ENCODE measurements at regions not wholly inside any gene's neighbourhood (a gene's known extent, or its start where the extent isn't known, plus 50 kb on each side); places are given as distances from the start of the nearest gene placed in this dataset.

DNA sequence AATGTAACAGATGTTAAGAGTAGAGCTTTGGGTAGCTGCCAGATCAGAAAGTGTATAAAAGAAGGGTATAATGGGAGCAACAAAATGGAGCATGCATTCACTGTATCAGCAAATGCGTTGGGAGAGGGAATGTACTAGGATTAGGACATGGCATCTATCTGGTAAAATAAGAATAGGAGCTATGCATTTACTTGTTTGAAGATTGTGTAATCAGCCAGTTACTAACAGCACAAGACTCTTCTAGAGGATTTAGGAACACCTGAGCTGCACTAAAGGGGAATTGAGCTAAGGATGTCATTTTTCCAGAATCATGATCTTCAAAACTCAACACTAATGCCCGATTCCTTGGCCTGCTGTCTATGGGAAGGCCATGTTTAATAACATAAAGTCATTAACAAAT is 394.2 kb upstream of the TNP1 start:
- H3K27ac ChIP-seq (ENCODE audit: low read depth, low read length): no peak overlapping the region
- TF ChIP-seq, protein P1, sequence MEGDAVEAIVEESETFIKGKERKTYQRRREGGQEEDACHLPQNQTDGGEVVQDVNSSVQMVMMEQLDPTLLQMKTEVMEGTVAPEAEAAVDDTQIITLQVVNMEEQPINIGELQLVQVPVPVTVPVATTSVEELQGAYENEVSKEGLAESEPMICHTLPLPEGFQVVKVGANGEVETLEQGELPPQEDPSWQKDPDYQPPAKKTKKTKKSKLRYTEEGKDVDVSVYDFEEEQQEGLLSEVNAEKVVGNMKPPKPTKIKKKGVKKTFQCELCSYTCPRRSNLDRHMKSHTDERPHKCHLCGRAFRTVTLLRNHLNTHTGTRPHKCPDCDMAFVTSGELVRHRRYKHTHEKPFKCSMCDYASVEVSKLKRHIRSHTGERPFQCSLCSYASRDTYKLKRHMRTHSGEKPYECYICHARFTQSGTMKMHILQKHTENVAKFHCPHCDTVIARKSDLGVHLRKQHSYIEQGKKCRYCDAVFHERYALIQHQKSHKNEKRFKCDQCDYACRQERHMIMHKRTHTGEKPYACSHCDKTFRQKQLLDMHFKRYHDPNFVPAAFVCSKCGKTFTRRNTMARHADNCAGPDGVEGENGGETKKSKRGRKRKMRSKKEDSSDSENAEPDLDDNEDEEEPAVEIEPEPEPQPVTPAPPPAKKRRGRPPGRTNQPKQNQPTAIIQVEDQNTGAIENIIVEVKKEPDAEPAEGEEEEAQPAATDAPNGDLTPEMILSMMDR (IDR thresholded peaks at IDR 0.05; ENCODE audit: insufficient read depth, low read length, poor library complexity, severe bottlenecking): no peak
- no peak for TF ChIP-seq EZH2phosphoT487 (conservative IDR thresholded peaks at IDR 0.05; ENCODE audit: low read length)
- no peaks in the 10 kb centered on the region for H3F3A ChIP-seq (ENCODE audit: insufficient read depth)

DNA sequence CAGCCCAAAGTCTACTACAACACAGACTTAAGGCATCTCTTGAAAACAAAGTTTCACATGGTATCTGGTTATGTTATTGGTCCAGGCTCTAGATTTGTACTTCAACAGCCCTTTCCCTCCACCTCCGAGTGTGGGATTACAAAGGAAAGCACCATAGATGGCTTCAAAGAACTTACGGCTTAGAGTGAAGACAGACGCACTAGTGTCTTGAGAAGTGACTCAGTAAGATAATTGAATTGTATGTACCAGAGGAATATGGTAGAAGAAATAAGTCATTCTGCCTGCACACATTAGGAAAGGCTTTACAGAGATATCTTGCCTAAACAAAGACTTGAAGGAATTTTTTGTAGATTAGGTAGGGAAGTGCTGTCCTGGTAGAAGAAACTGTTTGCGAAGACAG is 392.3 kb upstream of the TNP1 start:
- no peak overlapping the region for H3K9ac ChIP-seq (ENCODE audit: low read length)
- no peak overlapping the region for H2AFZ ChIP-seq (ENCODE audit: low read depth, low read length, severe bottlenecking)
- H3K27ac ChIP-seq (ENCODE audit: low read depth, low read length): no peak overlapping the region
- no peaks in the 10 kb centered on the region for H3F3A ChIP-seq (ENCODE audit: insufficient read depth)
- no peaks in the 10 kb centered on the region for H3K9me2 ChIP-seq (replicated peaks; ENCODE audit: insufficient read depth, low read length)
- no peak overlapping the region for H3K4me2 ChIP-seq (ENCODE audit: low read depth, low read length, poor library complexity, severe bottlenecking)
- no peaks in the 10 kb centered on the region for H3K9me3 ChIP-seq (ENCODE audit: insufficient read depth, low read length)
- no peak overlapping the region for H3K4me3 ChIP-seq (ENCODE audit: insufficient read depth, low read length, poor library complexity, severe bottlenecking)
- H3K79me2 ChIP-seq (ENCODE audit: insufficient read depth, low read length): no peaks in the 10 kb centered on the region
- TF ChIP-seq, protein P1 (IDR thresholded peaks at IDR 0.05; ENCODE audit: insufficient read depth, low read length, poor library complexity, severe bottlenecking): no peak
- no peak for TF ChIP-seq EZH2phosphoT487 (conservative IDR thresholded peaks at IDR 0.05; ENCODE audit: low read length)
- H3K27me3 ChIP-seq (ENCODE audit: low read length): no peaks in the 10 kb centered on the region
- no peaks in the 10 kb centered on the region for H3K36me3 ChIP-seq (ENCODE audit: low read length)
- H4K20me1 ChIP-seq (ENCODE audit: low read depth, low read length): no peaks in the 10 kb centered on the region

More for the DNA sequence above, 394.2 kb upstream of the TNP1 start:
- H3K4me3 ChIP-seq (ENCODE audit: insufficient read depth, low read length, poor library complexity, severe bottlenecking): no peak overlapping the region
- no peaks in the 10 kb centered on the region for H3K27me3 ChIP-seq (ENCODE audit: low read length)
- H3K4me2 ChIP-seq (ENCODE audit: low read depth, low read length, poor library complexity, severe bottlenecking): no peak overlapping the region
- H3K36me3 ChIP-seq (ENCODE audit: low read length): no peaks in the 10 kb centered on the region
- no peak overlapping the region for H2AFZ ChIP-seq (ENCODE audit: low read depth, low read length, severe bottlenecking)
- H3K9ac ChIP-seq (ENCODE audit: low read length): no peak overlapping the region
- H3K79me2 ChIP-seq (ENCODE audit: insufficient read depth, low read length): no peaks in the 10 kb centered on the region
- no peaks in the 10 kb centered on the region for H3K9me3 ChIP-seq (ENCODE audit: insufficient read depth, low read length)
- no peaks in the 10 kb centered on the region for H4K20me1 ChIP-seq (ENCODE audit: low read depth, low read length)
- H3K9me2 ChIP-seq (replicated peaks; ENCODE audit: insufficient read depth, low read length): no peaks in the 10 kb centered on the region

DNA sequence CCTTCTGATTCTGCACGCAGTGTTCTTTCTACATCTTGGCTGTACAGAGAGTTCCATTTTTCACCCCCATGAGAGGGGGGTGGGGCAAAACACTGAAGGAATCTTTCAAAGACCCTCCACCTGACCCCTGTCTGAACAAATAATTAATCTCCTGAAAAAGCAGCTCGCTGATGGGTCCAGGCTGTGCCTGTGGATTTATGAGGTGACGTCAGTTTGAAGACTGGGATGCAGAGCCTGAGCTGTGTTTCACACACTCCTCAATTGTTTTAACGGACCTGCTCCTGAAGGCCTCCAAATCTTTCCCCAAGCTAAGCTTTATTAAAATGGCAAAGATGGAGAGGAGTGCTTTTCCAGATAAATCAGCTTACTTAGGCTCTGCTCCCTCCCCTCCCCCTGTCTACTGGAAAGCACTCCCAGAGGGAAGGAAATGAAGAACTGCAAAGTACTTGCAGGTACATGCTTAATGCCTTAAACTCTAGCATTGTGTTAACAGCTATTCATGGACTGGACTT is 390.2 kb upstream of the TNP1 start:
- TF ChIP-seq EZH2phosphoT487 (conservative IDR thresholded peaks at IDR 0.05; ENCODE audit: low read length): no peak
- TF ChIP-seq, protein P1 (IDR thresholded peaks at IDR 0.05; ENCODE audit: insufficient read depth, low read length, poor library complexity, severe bottlenecking): no peak
- Histone ChIP-seq H3K27me3 (ENCODE audit: low read length) (no peaks in the 10 kb centered on the region), H3K4me2 (ENCODE audit: low read depth, low read length, poor library complexity, severe bottlenecking) (no peak overlapping the region)

More for the DNA sequence above, 390.2 kb upstream of the TNP1 start:
- Histone ChIP-seq H3K9ac (ENCODE audit: low read length) (no peak overlapping the region), H3F3A (ENCODE audit: insufficient read depth) (no peaks in the 10 kb centered on the region), H4K20me1 (ENCODE audit: low read depth, low read length) (no peaks in the 10 kb centered on the region), H3K36me3 (ENCODE audit: low read length) (no peaks in the 10 kb centered on the region), H3K9me3 (ENCODE audit: insufficient read depth, low read length) (no peaks in the 10 kb centered on the region), H3K27ac (ENCODE audit: low read depth, low read length) (no peak overlapping the region), H3K4me3 (ENCODE audit: insufficient read depth, low read length, poor library complexity, severe bottlenecking) (no peak overlapping the region), H2AFZ (ENCODE audit: low read depth, low read length, severe bottlenecking) (no peak overlapping the region), H3K9me2 (replicated peaks; ENCODE audit: insufficient read depth, low read length) (no peaks in the 10 kb centered on the region), H3K79me2 (ENCODE audit: insufficient read depth, low read length) (no peaks in the 10 kb centered on the region)

Measured in SU-DHL-6 (cell line).